Stimulated activated CD8-positive, alpha-beta memory T cell treated with anti-CD3 and anti-CD28 coated beads, Interleukin-4, amount 100 ng/mL, for 48 hours (primary cell): ENCODE measurements at regions not wholly inside any gene's neighbourhood (a gene's known extent, or its start where the extent isn't known, plus 50 kb on each side); places are given as distances from the start of the nearest gene placed in this dataset.
"Not testable (repeated sequence)": the region's sequence is repeated elsewhere in the genome, so short reads cannot be mapped to it uniquely, and the experiment has no call there.

Experiments
- DNase-seq: peaks from one replicate; pipeline ENCODE4 v3.0.0-alpha.2; 2020

DNA sequence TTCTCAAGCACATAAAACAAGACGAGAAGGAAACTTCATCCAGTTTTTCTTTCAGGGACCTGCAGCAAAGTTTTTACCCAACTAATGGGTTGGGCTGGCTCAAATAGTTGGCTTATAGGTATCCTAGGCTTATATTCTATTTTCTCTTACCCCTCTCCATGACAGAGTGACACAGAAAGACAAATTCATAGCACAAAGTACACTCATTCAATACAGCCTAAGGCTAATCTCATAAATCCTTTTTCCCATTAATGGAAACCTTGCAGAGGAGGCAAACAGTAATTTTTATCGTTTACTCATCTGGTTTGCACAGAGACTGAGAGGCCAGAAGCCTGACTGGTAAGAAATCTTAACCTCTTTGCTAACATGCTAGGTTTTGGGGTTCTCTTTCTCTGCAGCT is 1589.9 kb downstream of the SLITRK1 start:
- DNase-seq, result no peak

DNA sequence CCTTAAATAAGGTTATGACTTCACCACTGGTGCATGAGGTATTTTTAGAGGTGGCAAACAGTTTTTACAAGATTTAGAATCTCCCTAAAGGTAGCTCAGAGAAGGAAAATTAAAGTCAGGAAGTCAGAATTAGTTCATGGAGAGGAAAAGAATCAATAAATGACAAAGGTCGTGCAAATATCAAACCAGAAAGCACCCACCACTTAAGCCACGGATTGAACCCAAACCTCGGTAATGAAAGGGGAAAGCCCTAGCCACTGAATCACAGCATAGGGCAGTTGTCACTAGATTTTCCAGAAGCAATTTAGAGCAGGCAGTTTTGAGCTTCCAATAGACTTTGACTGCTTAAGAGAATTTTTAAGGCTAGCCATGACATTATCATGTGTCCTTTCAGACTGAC is 1590.4 kb downstream of the SLITRK1 start:
- no peak for DNase-seq

DNA sequence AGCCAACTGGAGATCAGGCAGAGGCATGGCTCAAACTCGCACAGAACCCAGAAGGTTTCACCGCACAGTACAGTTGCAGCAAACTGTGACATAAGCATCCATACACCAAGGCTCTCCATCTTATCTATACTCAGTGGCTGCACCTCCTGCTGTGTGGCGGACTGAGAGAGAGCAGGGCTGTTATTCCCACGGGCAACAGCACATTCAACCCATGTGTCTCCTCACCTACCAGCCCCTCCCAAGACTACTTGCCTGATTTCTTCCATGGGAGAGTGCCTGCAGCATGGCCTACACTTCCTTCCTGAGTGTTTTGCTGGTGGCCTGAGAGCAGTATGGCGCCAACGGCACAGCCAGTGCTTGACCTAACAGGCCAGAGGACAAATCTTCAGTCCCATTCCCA is 1606.6 kb downstream of the SLITRK1 start:
- no peak for DNase-seq

DNA sequence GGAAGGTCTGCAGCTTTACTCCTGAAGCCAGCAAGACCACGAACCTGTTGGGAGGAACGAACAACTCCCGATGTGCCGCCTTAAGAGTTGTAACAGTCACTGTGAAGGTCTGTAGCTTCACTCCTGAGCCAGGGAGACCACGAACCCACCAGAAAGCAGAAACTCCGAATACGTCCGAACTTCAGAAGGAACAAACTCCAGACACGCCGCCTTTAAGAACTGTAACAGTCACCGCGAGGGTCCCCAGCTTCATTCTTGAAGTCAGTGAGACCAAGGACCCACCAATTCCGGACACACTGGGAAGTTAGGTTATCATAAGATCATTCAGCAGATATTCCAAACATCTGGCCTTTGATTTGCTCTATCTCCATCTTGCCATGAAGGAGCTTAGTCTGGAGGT is 1623.0 kb downstream of the SLITRK1 start:
- no peak for DNase-seq

DNA sequence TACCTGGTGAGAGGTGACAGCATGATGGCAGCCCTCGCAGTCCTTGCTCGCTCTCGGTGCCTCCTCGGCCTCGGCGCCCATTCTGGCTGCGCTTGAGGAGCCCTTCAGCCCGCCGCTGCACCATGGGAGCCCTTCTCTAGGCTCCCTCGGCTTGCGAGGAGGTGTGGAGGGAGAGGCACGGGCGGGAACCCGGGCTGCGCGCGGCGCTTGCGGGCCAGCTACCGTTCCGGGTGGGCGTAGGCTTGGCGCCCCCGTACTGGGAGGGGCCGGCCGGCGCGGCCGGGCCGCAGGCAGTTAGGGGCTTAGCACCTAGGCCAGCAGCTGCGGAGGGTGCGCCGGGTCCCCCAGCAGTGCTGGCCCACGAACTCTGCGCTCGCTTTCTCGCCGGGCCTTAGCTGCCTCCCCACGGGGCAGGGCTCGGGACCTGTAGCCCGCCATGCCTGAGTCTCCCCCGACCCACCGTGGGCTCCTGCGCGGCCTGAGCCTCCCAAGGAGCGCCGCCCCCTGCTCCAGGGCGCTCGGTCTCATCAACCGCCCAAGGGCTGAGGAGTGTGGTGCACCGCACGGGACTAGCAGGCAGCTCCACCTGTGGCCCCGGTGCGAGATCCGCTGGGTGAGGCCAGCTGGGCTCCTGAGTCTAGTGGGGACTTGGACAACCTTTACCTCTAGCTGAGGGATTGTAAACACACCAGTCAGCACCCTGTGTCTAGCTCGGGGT is 1624.3 kb downstream of the SLITRK1 start:
- no peak for DNase-seq

DNA sequence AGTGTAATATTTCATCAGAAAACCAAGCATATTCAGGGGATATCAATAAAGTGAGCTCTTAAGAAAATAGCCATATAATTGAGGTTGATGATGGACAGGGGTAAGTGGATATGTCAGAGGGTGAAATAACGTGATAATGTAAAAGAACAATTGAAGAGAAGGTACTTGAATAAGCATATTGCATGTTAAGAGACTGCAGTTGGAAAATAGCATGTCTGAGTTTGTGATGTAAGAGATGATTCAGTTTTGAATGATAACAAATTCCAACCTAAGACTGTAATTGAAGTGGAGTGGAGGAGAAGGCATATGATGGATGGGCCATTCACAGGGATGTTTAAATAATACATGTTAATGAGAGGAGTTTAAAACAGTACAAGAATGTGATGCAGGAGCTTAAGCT is 1633.5 kb downstream of the SLITRK1 start:
- no peak for DNase-seq

DNA sequence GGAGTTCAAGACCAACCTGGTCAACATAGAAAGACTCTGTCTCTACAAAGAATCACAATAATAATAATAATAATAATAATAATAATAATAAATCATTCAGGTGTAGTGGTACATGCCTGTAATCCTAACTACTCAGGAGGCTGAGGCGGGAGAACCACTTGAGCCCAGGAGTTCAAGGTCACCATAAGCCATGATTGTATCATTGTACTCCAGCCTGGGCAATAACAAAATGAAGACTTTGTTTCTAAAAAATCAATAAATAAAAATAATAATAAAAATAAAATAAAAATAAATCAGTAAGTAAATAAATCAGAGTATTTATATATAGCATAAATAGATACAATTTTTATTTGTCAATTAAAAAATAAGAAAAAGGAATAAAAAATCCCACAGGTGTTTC is 1636.4 kb downstream of the SLITRK1 start:
- DNase-seq, result no peak

DNA sequence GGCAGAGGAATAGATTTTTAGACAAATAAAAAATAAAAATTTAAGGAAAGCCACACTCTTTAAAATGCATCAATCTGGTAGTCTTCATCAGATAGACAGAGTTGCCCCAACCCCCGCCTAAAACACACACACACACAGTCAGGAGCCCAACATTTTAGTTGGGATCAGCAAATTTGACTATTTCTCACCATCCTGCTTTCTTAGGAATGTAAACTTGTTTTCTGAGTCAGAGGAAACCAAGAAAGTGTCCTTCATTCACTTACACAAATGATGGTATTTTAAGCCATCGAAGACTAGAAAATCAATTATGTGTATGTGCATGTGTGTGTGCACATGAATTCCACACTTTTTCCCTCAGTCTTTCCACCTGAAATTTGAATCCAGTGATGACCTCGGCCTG is 1657.5 kb downstream of the SLITRK1 start:
- no peak for DNase-seq

DNA sequence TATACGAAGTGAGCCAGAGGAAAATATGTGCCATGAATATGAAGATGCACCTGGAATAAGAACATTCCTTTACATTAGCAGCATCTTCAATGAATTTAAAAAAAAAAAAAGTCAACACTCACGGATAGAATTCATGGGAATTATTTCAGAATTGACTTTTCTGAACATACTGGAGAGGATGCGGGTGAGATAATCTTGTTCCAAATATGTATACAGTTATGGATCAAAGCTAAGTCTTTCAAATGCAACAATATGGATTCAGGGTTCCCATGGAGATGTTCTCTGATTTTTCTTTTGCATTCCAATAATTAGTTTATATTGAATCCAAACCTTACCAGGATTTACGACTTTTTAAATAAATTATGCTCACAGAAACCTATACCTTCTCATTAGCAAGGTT is 1660.7 kb downstream of the SLITRK1 start:
- no peak for DNase-seq

DNA sequence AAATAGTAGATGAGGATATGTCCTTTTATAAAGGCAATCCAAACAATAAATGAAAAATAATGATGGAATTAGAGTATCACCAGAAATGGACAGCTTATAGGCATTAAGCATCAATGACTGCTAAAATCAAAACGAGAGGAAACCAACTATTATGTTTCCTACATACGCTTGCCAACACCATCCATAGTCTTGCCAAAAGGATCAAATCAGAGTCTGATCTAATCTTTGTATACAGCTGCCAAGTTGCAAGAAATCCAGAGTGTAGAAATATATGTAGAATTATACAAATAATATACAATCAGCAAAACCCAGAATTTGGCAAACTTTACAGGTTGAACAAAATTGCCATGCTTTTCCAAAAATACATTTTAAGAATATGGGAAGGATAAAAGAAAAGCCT is 1661.6 kb downstream of the SLITRK1 start:
- no peak for DNase-seq

DNA sequence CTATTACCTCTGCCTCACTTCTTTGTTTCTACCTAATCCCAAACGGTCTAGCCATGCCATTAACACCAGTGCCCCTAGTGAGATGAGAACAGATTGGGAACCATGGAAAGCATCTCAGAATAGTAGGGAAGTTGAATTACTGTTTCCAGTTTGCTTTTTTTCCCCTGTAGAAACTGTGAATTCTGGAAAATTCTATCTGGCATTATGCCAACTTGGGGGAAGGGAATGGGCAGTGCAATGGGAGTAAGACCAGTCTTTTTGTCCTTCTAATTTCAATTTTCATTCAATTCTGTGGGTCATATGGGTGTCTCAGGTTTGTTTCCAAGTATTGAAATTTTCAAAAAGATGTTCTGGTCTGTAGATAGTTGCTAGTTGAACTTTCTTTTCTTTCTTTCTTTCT is 1666.1 kb downstream of the SLITRK1 start:
- no peak for DNase-seq

DNA sequence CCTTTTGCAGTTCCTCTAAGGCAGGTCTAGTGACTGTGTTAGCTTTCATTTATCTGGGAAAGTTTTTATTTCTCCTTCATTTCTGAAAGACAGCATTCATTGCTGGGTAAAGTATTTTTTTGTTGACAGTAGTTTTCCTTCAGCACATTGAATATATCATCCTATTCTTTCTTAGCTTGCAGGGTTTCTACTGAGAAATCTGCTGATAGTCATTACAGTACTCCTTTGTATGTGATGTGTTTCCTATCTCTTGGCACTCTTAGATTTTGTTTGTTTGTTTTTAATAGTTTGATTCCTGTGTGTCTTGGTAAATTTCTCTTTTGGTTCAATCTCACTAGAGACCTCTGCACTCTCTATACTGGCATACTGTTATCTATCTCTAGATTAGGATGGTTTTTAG is 1667.9 kb downstream of the SLITRK1 start:
- no peak for DNase-seq

DNA sequence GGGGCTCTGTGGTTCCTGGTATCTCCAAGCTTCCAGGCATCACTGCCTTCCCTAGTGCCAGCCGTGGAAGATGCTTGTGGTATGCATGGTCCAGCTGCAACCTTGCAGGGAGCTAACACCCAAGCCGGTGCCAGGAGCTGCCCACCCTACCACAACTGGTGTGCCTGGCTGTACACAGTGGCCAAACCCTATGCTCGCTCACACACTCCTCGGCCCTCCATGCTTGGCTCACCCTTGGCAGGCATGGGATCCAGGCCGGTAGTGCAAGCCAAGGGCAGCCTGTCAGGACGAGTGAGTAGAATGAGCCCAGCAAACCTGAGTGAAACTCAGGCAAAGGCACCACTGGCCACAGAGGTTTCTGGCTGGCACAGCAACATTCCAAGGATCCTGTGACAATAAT is 1676.0 kb downstream of the SLITRK1 start:
- DNase-seq, result no peak

DNA sequence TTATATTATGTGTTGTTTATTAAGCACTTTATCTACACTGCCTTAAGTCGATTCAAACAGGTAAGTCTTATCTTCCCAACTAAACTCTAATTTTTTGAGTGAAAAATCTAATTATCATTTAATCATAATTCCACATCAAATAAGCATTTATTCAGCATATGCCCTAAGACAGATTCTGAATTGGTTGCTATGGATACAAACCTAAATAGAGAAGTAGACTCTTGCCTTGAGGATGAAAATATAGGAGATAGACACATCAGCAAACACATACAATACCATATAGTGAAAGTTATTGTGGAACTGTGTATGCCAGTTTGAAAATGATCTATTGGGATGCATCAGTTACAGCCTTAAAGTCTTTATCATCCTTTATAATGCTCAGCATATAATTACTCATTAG is 1679.9 kb downstream of the SLITRK1 start:
- DNase-seq, result no peak

DNA sequence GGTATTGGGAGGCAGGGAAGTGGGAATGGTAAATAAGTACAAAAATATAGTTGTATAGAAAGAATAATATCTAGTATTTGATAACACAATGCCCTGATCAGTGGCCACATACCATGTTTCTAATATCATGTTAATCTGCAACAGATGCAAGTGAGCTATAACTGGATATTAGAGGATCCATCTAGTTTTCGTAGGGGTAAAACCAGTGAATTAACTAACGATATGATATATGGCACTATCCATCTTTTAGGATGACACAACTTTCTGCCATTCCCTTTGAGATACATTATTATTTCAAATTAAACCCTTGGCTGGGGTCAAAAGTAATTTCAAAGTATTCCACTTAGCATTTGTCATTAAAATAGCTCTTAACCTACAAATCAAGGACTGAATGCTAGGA is 1686.2 kb downstream of the SLITRK1 start:
- no peak for DNase-seq

DNA sequence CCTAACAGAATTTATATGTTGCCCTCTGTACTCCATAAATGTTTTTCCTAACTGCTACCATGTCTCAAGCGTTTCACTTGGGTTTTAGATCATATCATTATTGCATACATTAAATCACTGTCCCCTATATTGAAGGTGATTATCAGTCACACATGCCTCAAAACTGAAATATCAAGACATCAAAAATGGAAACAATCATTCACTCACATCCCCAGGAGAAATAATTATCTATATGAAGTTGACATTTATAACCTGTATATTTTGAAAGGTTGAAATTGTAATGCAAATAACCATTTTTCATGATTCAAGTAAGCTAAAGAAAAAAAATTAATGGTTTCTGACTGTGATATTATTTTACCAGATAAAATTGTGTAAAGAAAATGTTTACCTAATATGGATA is 1695.0 kb downstream of the SLITRK1 start:
- no peak for DNase-seq

DNA sequence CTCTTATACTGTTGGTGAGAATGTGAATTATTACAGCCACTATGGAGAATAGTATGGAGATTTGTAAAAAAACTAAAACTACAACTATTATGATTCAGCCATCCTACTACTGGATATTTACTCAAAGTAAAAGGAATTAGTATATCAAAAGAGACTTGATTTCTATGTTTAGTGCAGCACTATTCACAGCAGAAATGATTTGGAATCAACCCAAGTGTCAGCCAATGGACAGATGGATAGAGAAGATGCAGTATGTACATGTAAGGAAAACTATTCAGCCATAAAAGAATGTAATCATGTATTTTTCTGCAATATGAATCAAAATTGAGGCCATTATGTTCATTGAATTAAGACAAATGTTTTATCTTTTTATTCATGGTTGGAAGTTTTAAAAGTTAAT is 1705.5 kb downstream of the SLITRK1 start:
- no peak for DNase-seq

DNA sequence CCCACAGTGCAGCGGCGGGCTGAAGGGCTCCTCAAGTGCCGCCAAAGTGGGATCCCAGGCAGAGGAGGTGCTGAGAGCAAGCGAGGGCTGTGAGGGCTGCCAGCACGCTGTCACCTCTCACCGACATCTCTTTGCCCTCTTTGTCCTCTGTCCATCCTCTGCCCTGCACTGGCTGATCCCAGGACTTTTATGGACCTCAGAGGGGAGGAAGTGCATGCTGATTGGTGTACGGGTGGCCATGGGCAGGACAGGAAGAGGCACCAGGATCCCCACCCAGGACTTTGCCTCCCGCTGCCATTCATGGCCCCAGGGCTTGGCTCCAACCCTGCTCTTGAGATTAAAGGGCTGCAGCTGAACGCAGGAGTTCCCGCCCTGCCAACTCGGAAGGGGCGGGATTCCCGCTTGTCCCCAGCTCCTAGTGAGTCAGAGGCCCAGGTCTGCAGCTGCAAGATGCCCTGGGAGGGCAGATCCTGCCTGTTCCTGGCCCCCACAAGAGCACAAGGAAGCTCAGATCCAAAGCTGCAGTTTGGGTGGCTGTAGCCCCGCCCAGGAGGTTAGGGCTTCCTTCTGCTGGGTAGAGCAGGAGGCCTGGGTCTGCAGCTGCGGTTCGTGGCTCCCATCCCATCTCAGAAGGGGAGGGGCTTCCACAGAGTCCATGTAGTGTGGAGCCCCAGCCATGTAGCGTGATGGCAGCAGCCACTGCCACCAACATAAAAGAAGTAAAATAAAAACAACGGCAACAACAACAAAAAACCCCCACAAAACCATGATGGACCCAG is 1716.7 kb downstream of the SLITRK1 start:
- no peak for DNase-seq

DNA sequence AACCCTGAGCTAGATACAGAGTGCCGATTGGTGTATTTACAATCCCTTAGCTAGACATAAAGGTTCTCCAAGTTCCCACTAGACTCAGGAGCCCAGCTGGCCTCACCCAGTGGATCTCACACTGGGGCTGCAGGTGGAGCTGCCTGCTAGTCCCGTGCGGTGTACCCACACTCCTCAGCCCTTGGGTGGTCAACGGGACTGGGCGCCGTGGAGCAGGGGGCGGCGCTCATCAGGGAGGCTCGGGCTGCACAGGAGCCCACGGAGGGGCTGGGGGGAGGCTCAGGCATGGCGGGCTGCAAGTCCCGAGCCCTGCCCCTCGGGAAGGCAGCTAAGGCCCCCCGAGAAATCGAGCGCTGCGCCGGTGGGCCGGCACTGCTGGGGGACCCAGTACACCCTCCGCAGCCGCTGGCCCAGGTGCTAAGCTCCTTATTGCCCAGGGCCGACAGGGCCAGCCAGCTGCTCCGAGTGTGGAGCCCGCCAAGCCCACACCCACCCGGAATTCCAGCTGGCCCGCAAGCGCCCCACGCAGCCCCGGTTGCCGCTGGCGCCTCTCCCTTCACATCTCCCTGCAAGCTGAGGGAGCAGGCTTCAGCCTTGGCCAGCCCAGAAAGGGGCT is 1717.4 kb downstream of the SLITRK1 start:
- not testable (repeated sequence) for DNase-seq

DNA sequence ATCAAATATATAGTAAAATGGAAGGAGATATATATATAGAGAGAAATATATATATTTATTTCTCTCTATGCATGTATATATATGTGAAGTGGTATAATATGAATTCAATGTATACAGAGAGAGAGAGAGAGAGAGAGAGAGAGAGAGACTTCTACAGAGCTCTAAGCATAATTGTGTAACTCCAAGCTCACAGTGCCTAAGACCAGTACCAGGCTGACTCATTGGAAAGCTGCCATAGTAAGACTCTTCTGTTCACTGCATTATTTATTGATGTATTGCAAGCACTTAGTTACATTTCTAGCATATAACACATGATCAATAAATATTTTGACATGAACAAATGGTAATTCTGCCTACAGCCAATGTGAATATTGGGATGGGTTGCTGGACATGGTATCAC is 1734.7 kb downstream of the SLITRK1 start:
- no peak for DNase-seq

DNA sequence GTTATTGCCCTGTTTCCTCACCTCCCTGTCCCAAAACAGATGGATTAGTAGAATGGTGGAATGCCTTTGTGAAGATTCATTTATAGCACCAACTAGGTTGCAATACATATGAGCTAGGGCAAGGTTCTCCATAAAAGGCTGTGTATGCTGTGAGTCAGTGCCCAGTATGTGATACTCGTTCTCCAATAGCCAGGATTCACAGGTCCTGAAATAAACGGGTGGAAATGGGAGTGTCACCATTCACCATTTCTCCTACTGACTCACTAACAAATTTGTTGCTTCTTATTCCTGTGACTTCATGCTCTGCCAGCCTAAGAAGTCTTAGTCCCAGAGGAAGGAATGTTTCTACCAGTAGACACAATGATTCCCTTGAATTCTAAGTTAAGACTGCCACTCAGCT is 1745.4 kb downstream of the SLITRK1 start:
- no peak for DNase-seq

DNA sequence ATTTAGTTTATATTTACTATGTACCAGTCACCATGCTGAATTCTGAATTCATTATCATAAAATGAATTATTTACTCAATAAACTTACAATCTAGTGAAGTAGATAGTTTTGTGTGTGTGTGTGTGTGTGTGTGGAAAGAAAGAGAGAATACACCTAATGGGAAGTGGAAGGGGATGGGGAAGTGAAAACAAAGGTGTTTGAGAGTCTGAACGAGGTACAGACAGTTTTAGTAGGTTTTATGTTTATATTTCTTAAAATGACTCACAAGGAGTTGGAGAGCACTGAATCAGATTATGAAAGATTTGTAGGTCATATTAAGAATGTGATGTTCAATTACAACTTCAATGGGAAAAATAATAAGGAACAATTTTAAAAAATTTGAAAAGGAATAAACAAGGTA is 1753.0 kb downstream of the SLITRK1 start:
- no peak for DNase-seq

DNA sequence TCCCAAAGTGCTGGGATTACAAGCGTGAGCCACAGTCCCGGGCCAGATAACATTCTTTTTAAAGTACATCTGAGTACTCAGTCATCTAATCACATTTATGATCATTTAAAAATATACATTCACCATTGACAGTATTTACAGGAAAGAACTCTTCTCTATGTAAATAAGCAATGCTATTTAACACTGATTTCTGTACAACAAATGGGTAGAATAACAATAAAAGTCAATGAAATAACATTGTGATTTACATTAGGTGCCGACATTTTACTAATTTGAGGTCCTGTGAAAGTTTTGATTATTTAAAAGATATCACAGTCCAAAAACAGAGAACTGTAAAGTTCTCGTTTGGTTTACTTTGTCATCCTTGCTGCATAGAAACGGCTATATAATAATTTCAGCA is 1763.7 kb downstream of the SLITRK1 start:
- no peak for DNase-seq

DNA sequence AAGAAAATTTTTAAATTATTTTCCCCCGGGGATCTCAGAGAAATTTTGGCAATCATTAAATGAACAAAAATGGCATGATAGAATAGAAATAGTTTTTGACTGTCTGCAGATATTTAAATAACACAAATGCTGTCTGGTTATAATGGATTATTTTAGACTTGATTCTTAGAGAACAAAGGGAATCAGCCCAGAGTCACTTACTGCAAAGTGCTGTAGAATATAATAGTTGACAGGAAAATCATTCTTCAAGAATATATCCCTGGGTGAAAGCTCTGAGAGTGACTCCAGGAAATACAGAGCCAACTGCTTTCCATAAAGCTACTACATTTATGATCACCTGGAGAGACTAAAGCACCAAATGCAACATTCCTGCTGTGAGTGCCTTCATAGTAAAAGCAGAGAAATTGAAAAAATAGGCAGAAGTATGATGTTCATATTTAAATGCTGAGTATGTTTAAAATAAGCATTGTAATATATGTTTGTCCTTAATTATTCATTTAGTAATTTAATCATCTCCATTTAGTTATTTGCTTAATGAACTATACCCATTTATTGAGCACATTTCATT is 1765.8 kb downstream of the SLITRK1 start:
- no peak for DNase-seq
